GM18505 (cell line): ENCODE measurements at regions not wholly inside any gene's neighbourhood (a gene's known extent, or its start where the extent isn't known, plus 50 kb on each side); places are given as distances from the start of the nearest gene placed in this dataset.
"Not testable (repeated sequence)": the region's sequence is repeated elsewhere in the genome, so short reads cannot be mapped to it uniquely, and the experiment has no call there.

Source experiments
- ATAC-seq: cut with Tn5 transposase; IDR thresholded peaks from one replicate; pipeline ENCODE4 v1.9.1; 2021; ENCODE audit not compliant: unreplicated experiment
- POLR2A ChIP-seq: IDR thresholded peaks from 4 replicates; pipeline ENCODE4 v1.6.1; 2011; ENCODE audit warnings: borderline replicate concordance; ENCODE audit not compliant: insufficient read depth, insufficient read length; ENCODE audit errors: extremely low read depth

GRCh38 chr6:5840734-5841390 lies 165.9 kb downstream of the NRN1 start:
- TF ChIP-seq POLR2A: no peak
- no peak for ATAC-seq

GRCh38 chr6:5838656-5839396 lies 167.9 kb downstream of the NRN1 start:
- no peak for TF ChIP-seq POLR2A
- no peak for ATAC-seq

- ATAC-seq: no peak
- TF ChIP-seq POLR2A: no peak
Measured at GRCh38 chr6:5837323-5837722, 169.4 kb downstream of the NRN1 start.

GRCh38 chr6:5836597-5836996 lies 170.1 kb downstream of the NRN1 start:
- ATAC-seq: not testable (repeated sequence)

GRCh38 chr6:5833120-5833519 lies 173.6 kb downstream of the NRN1 start:
- no peak for TF ChIP-seq POLR2A
- no peak for ATAC-seq

- no peak for TF ChIP-seq POLR2A
- no peak for ATAC-seq
Measured at GRCh38 chr6:5832668-5833067, 174.1 kb downstream of the NRN1 start.

- peak; percentile 80 for ATAC-seq
Measured at GRCh38 chr6:5831219-5831862, 175.4 kb downstream of the NRN1 start.

GRCh38 chr6:5828296-5828695 lies 178.4 kb downstream of the NRN1 start:
- TF ChIP-seq POLR2A: no peak
- no peak for ATAC-seq

- TF ChIP-seq POLR2A: no peak
- no peak for ATAC-seq
Measured at GRCh38 chr6:5827056-5827904, 179.4 kb downstream of the NRN1 start.

GRCh38 chr6:5824382-5824983 lies 182.2 kb downstream of the NRN1 start:
- ATAC-seq: not testable (repeated sequence)
